GM21825 (cell line): ENCODE measurements at regions not wholly inside any gene's neighbourhood (a gene's known extent, or its start where the extent isn't known, plus 50 kb on each side); places are given as distances from the start of the nearest gene placed in this dataset.

Experiments used
- ATAC-seq: cut with Tn5 transposase; IDR thresholded peaks from one replicate; pipeline ENCODE4 v1.9.1; 2021; ENCODE audit warnings: mild to moderate bottlenecking, moderate library complexity; ENCODE audit not compliant: unreplicated experiment

- no peak for ATAC-seq
Measured at GRCh38 chr7:136339464-136339863, 362.3 kb upstream of the MTPN start.

GRCh38 chr7:136336932-136337331 is 359.8 kb upstream of the MTPN start:
- ATAC-seq = no peak

- ATAC-seq = no peak
Measured at GRCh38 chr7:136333636-136334035, 356.5 kb upstream of the MTPN start.

- no peak for ATAC-seq
Measured at GRCh38 chr7:136326045-136326609, 349.0 kb upstream of the MTPN start.

GRCh38 chr7:136325578-136325977 is 348.4 kb upstream of the MTPN start:
- ATAC-seq = no peak

- ATAC-seq = no peak
Measured at GRCh38 chr7:136325027-136325426, 347.9 kb upstream of the MTPN start.

GRCh38 chr7:136324073-136324704 is 347.0 kb upstream of the MTPN start:
- no peak for ATAC-seq

- ATAC-seq = no peak
Measured at GRCh38 chr7:136312592-136312991, 335.4 kb upstream of the MTPN start.

- no peak for ATAC-seq
Measured at GRCh38 chr7:136309407-136309806, 332.2 kb upstream of the MTPN start.

GRCh38 chr7:136308230-136308629 is 331.1 kb upstream of the MTPN start:
- no peak for ATAC-seq

GRCh38 chr7:136303162-136303561 is 326.0 kb upstream of the MTPN start:
- ATAC-seq = no peak

- ATAC-seq = no peak
Measured at GRCh38 chr7:136302049-136302448, 324.9 kb upstream of the MTPN start.

- ATAC-seq = no peak
Measured at GRCh38 chr7:136294977-136295376, 317.8 kb upstream of the MTPN start.

GRCh38 chr7:136293841-136294391 is 316.8 kb upstream of the MTPN start:
- ATAC-seq = no peak

- ATAC-seq = no peak
Measured at GRCh38 chr7:136293272-136293671, 316.1 kb upstream of the MTPN start.

GRCh38 chr7:136292365-136292764 is 315.2 kb upstream of the MTPN start:
- ATAC-seq = no peak

GRCh38 chr7:136290351-136290750 is 313.2 kb upstream of the MTPN start:
- no peak for ATAC-seq

- ATAC-seq = no peak
Measured at GRCh38 chr7:136278057-136278456, 300.9 kb upstream of the MTPN start.

- no peak for ATAC-seq
Measured at GRCh38 chr7:136275794-136276193, 298.6 kb upstream of the MTPN start.

GRCh38 chr7:136274636-136275345 is 297.6 kb upstream of the MTPN start:
- ATAC-seq = no peak

GRCh38 chr7:136272934-136273333 is 295.8 kb upstream of the MTPN start:
- no peak for ATAC-seq

GRCh38 chr7:136267822-136268221 is 290.7 kb upstream of the MTPN start:
- no peak for ATAC-seq
